Endothelial cell of umbilical vein (primary cell): ENCODE measurements at regions not wholly inside any gene's neighbourhood (a gene's known extent, or its start where the extent isn't known, plus 50 kb on each side); places are given as distances from the start of the nearest gene placed in this dataset.

Experiments used
- EZH2 ChIP-seq: IDR thresholded peaks from 2 replicates; pipeline ENCODE4 v1.6.1; 2012; ENCODE audit warnings: borderline replicate concordance, low read depth, mild to moderate bottlenecking, moderate library complexity, low read length, inconsistent platforms; ENCODE audit not compliant: severe bottlenecking
- GATA2 ChIP-seq: IDR thresholded peaks from 2 replicates; pipeline ENCODE4 v1.7.0; 2011; ENCODE audit warnings: low read depth, mild to moderate bottlenecking, moderate library complexity, mixed read lengths, low read length; ENCODE audit not compliant: insufficient read length, insufficient read depth
- JUN ChIP-seq: IDR thresholded peaks from 2 replicates; pipeline ENCODE4 v1.6.1; 2011; ENCODE audit warnings: borderline replicate concordance, low read depth; ENCODE audit not compliant: insufficient read length, insufficient read depth
- MYC ChIP-seq: IDR thresholded peaks from one replicate; pipeline ENCODE4 v1.6.1; 2011; ENCODE audit warnings: mild to moderate bottlenecking, low read depth, low read length
- POLR2A ChIP-seq: IDR thresholded peaks from 2 replicates; pipeline ENCODE4 v1.6.1; 2012; ENCODE audit warnings: low read depth, mild to moderate bottlenecking, control low read depth, low read length
- POLR2AphosphoS5 ChIP-seq: IDR thresholded peaks from 2 replicates; pipeline ENCODE4 v1.6.1; 2012; ENCODE audit warnings: low read depth, mild to moderate bottlenecking, control low read depth, low read length, moderate library complexity; ENCODE audit not compliant: insufficient read depth
- TF ChIP-seq, protein P1 (sequence below), 2 donors: IDR thresholded peaks; 1 replicate in 1 of 2; 2 replicates in 1 of 2; pipeline ENCODE4 v1.5.1; 2011; ENCODE audit warnings: low read length in 2 of 2, mild to moderate bottlenecking in 2 of 2, moderate library complexity in 2 of 2, control low read depth in 1 of 2, inconsistent platforms in 1 of 2, low read depth in 1 of 2; ENCODE audit not compliant: insufficient read depth in 1 of 2; ENCODE audit errors: extremely low read depth in 1 of 2
- TF ChIP-seq, protein P2 (sequence below): IDR thresholded peaks from 2 replicates; pipeline ENCODE4 v1.6.1; 2011; ENCODE audit not compliant: insufficient read depth, insufficient read length

DNA sequence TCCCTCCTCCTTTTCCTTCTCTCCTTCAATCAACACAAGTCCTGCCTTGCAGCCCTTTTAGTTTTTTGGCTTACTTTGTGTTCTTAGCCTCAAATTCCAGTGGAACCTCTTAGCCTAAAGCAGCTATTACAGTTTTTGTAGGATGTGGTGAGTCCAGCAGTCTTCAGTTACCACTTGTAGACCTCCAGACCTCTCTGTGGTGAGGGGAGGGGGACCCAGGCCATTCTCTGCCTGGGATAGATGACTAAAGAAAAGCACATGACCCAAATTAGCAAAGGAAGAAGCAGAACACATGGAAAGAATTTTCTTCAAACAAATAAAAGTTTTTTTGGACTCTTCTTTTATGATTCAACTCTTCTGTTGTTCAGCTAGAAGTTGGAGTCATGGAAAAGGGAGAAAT is 246.5 kb downstream of the HAO1 start:
- TF ChIP-seq POLR2A (no peak), POLR2AphosphoS5 (no peak), EZH2 (no peak), JUN (no peak), MYC (no peak), GATA2 (no peak)
- TF ChIP-seq, protein P1, sequence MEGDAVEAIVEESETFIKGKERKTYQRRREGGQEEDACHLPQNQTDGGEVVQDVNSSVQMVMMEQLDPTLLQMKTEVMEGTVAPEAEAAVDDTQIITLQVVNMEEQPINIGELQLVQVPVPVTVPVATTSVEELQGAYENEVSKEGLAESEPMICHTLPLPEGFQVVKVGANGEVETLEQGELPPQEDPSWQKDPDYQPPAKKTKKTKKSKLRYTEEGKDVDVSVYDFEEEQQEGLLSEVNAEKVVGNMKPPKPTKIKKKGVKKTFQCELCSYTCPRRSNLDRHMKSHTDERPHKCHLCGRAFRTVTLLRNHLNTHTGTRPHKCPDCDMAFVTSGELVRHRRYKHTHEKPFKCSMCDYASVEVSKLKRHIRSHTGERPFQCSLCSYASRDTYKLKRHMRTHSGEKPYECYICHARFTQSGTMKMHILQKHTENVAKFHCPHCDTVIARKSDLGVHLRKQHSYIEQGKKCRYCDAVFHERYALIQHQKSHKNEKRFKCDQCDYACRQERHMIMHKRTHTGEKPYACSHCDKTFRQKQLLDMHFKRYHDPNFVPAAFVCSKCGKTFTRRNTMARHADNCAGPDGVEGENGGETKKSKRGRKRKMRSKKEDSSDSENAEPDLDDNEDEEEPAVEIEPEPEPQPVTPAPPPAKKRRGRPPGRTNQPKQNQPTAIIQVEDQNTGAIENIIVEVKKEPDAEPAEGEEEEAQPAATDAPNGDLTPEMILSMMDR (IDR thresholded peaks at IDR 0.05; ENCODE audit: extremely low read depth in 1 of 2, insufficient read depth in 1 of 2, low read depth in 1 of 2, low read length in 2 of 2): no peak
- TF ChIP-seq, protein P2, sequence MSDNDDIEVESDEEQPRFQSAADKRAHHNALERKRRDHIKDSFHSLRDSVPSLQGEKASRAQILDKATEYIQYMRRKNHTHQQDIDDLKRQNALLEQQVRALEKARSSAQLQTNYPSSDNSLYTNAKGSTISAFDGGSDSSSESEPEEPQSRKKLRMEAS: no peak
